HG03280 (cell line): ENCODE measurements at regions not wholly inside any gene's neighbourhood (a gene's known extent, or its start where the extent isn't known, plus 50 kb on each side); places are given as distances from the start of the nearest gene placed in this dataset.

Experiments used
- ATAC-seq: cut with Tn5 transposase; IDR thresholded peaks from one replicate; pipeline ENCODE4 v1.9.1; 2021; ENCODE audit warnings: mild to moderate bottlenecking, moderate library complexity; ENCODE audit not compliant: unreplicated experiment

GRCh38 chr10:78357141-78358063 is 323.7 kb downstream of the RPS24 start:
- no peak for ATAC-seq

GRCh38 chr10:78358351-78358750 is 324.7 kb downstream of the RPS24 start:
- ATAC-seq: no peak

DNA sequence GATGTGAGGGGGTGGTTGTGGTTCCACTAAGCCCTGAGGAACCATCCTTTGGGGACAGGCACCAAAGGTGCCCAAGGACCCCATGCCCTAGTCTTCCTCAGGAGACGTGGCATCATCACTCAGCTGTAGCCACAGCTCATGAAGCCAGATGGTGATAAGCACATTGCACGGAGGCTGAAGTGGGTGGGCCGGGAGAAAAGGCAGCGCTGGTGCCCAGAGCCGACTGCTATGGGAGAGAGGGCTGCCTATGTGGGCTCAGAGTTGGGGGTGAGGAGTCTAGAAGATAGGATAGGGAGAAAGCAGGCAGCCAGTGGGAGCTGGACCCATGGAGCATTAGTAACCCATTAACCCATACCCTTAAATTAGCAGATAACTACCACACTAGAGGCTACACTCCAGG is 325.3 kb downstream of the RPS24 start:
- ATAC-seq: no peak

DNA sequence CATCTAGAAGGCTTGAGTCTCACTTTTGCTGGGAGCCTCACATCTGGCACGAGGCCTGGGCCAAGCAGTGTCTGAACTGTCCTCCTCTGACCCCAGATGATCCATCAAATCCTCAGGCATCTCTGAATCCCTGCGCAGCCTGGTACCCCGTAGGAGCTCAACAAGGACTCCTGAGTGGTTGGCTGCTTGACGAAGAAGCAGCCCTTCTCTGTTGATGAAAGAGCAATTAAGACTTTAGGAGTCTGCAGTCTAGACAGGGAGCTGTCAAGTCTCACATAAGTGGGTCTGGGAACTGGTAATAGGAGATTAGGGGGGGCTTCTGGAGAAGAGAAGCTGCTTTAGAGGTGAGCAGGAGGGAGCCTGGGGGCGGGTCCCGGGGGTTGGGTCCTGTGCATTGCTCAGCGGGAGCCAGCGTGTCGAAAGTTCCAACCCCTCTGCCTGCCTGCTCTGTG is 326.0 kb downstream of the RPS24 start:
- ATAC-seq: no peak

DNA sequence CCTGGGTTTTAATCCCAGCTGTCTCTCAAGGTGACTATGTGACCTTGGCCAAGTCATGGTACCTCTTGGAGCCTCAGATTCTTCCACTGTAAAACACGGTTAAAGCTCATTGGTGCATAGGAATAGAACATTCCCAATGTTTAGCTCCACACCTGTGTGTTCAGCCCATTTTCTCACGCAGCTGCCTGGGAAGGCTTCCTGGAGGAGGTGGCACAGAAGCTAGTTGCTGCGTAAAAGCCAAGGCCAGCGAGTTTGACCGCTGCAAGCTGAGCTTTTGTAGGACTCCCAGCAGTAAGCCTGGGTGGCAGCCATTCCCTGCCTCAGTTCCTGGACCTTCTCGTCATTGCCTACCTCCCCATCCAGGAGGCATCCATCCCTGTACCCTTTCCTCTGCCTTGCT is 326.6 kb downstream of the RPS24 start:
- ATAC-seq: no peak

DNA sequence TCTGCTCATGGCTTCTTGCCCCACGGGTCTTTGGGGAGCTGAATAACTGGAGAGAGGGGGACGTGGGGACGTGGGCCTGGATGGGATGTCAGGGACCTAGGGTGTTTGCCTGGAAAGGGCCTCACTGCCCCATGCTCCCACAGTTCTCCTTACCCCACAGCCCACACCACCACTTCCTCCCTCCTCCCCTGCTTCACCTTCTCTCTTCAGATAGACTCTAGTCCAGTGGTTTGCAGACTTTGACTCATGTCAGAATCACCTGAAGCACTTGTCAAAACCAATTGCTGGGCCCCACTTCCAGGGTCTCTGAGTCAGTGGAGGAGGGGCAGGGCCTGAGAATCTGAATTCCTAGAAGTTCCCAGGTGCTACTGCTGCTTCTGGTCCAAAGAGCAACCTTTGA is 327.4 kb downstream of the RPS24 start:
- no peak for ATAC-seq

- ATAC-seq: no peak
Measured at GRCh38 chr10:78362406-78363022, 328.9 kb downstream of the RPS24 start.

DNA sequence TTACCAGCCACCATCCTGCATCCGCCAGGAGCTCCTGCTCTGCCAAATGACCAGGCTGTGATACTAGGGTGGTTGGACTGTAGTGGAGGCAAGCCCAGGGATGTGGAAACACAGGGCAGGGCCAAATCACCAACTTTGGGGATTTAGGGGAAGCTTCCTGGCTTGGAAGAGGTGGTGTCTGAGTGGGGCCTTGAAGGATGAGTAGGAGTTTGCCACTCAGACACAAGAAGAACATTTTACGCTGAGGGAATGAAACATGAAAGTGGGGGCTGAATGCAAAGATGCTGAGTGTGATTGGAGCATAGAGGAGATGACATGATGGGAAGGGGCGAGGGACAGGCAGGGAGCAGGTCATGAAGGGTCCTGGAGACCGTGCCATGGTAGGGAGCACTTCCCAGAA is 329.5 kb downstream of the RPS24 start:
- ATAC-seq: no peak

DNA sequence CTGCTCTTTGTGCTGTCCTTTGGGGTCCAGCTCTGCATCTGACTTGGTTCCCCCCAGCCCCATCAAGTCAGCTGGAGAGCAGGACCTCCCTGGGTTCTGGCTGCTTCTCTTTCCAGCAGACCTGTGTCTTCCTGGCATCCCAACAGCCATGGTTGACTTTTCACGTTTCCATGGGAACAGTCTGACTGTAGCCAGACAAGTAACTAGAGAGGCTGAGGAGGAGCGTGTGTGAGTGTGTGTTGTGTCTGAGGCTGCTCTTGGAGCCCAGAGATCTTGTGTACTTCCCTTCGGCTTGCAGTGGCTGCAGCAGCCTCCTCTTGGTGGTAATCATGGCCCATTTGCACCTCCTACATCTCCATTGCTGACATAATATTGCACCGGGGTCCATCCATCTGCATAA is 332.0 kb downstream of the RPS24 start:
- ATAC-seq: no peak

DNA sequence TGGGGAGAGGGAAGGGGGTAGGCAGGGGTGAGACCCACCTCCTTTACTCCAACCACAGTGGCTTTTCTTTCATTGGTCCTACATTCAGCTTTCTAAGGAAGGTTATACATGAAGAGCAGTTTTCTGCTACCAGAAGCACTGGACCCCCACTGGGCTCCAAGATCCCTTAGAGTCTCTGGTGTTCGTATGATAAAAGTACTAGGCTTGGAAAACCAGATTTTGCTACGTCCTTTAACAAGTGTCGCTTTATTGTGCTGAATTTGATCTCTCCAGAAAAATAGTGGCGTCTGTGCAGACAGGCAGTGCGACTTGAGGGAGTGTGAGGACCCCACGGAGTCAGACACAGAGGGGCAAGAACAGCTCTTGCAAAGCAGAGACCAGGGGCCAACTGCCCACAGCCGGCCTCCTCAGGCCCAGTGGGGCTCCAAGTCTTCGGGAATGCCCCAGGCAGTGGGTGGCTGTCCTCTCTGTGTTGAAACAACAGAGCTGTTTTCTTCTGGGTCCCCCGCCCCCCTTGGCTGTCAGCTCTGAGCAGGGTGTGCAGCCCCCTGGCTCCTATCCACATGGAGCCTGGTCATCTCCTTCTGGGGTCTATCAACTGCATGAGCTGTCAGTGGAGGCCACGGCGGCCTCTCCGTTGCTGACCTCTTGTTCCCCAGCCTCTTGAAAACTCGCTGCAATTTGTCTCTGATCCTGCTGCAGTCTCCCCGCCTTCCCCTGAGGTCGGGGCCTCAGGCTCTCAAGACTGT is 333.2 kb downstream of the RPS24 start:
- ATAC-seq: no peak

GRCh38 chr10:78367751-78368150 is 334.1 kb downstream of the RPS24 start:
- ATAC-seq: no peak

- no peak for ATAC-seq
Measured at GRCh38 chr10:78371136-78371535, 337.5 kb downstream of the RPS24 start.

GRCh38 chr10:78372806-78373205 is 339.1 kb downstream of the RPS24 start:
- no peak for ATAC-seq

GRCh38 chr10:78374331-78375028 is 340.8 kb downstream of the RPS24 start:
- no peak for ATAC-seq

DNA sequence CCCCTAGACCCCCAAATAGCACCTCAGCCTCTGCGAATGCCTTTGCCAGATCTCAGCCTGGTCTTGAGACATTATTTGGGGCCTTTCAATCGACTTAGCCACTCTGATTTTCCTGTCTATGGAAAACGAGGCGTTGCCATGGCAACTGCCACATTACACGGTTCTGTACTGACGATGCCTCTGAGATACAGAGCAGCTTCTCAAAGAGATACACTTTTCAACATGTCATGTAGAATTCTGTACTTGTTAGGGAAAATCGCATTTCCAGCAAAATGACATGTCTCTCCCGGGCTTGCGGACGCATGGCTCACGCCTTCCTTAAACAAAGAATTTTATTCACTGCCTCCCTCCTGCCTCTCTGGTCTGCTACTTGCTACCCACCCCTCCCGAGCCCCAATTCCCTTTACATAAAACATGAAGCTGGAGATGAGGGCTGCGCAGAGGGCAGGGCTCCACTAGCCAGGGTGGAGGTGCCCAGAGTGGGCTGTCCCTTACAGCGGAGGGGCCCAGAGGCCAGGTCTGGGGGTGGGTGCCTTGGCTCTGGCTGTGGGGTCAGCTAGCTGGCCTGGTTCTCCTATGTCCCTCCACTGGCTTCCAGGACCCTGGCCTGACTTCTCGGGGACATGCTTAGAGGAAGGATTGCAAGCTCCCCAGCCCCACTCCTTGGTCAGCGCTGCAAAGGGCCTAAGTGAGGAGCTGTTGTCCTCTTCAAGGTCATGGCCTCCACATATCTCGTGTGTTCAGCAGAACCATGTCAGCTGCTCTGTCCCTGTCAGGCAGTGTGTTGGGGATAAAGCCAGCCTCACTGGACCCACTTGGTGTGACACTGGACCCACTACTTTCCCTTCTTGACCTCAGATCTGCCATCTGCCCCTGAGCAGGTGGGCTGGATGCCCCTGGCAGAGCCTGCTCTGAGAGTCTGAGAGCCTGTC is 342.5 kb downstream of the RPS24 start:
- no peak for ATAC-seq

DNA sequence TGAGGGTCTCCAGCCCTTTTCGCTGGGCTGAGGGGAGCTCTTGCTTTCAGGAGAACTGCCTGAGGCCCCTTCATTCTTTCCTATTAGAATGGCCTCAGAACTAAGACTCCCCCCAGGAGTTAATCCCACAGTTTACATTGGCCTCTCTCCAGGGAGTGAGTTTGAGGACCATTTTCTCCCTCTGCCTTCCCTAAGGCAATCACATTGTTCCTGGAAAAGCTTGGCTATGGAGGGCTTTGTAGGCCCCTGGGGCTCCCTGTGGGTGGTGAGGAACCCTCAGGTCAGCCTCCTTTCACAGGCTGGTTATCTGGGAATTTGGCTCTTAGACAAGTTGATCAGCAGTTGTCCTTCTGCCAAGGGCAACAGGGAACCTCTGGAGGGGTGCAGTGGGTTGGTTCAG is 343.7 kb downstream of the RPS24 start:
- no peak for ATAC-seq

- no peak for ATAC-seq
Measured at GRCh38 chr10:78378192-78378591, 344.5 kb downstream of the RPS24 start.

GRCh38 chr10:78381107-78381506 is 347.4 kb downstream of the RPS24 start:
- no peak for ATAC-seq

- no peak for ATAC-seq
Measured at GRCh38 chr10:78382047-78382446, 348.4 kb downstream of the RPS24 start.

GRCh38 chr10:78382772-78383171 is 349.1 kb downstream of the RPS24 start:
- ATAC-seq: no peak
